ENCODE measurements at regions not wholly inside any gene's neighbourhood (a gene's known extent, or its start where the extent isn't known, plus 50 kb on each side); places are given as distances from the start of the nearest gene placed in this dataset.

DNA sequence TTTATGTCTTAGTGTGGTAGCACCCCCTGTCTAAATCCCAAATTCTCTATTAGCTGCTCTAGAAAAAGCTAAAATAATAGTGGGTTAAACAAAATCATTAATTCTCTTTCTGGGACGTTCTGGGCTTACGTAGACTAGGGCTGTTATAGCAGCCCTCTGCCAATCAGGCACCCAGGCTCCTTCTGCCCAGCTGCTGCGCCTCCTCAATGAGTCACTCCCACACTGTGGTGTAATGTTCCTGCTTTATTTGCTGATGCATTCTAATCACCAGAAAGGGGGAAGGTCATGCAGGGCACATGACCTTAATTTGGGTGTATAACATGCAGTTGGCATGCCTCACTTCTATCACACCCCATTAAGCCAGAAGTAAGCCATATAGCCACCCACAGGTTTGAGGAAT lies 294.5 kb downstream of the GALC start:
- TF ChIP-seq, protein P1, sequence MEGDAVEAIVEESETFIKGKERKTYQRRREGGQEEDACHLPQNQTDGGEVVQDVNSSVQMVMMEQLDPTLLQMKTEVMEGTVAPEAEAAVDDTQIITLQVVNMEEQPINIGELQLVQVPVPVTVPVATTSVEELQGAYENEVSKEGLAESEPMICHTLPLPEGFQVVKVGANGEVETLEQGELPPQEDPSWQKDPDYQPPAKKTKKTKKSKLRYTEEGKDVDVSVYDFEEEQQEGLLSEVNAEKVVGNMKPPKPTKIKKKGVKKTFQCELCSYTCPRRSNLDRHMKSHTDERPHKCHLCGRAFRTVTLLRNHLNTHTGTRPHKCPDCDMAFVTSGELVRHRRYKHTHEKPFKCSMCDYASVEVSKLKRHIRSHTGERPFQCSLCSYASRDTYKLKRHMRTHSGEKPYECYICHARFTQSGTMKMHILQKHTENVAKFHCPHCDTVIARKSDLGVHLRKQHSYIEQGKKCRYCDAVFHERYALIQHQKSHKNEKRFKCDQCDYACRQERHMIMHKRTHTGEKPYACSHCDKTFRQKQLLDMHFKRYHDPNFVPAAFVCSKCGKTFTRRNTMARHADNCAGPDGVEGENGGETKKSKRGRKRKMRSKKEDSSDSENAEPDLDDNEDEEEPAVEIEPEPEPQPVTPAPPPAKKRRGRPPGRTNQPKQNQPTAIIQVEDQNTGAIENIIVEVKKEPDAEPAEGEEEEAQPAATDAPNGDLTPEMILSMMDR (IDR thresholded peaks at IDR 0.05), result no peak
- no peak for TF ChIP-seq POLR2A (IDR thresholded peaks at IDR 0.05)

All from thyroid gland (tissue), 4 donors.